GM06990 (cell line): ENCODE measurements at regions not wholly inside any gene's neighbourhood (a gene's known extent, or its start where the extent isn't known, plus 50 kb on each side); places are given as distances from the start of the nearest gene placed in this dataset.

Experiments
- DNase-seq: peaks from one replicate; pipeline ENCODE4 v3.0.0-alpha.2; 2011; ENCODE audit not compliant: insufficient read length; ENCODE audit errors: extremely low read depth
- H3K27me3 ChIP-seq: replicated peaks from 2 replicates; pipeline ENCODE4 v1.6.0; 2011; ENCODE audit warnings: low read length; ENCODE audit not compliant: control insufficient read depth, insufficient read depth
- H3K36me3 ChIP-seq: 2 replicates; pipeline ENCODE4 v1.5.1; 2011; ENCODE audit warnings: low read length; ENCODE audit not compliant: control insufficient read depth, insufficient read depth
- H3K4me3 ChIP-seq: replicated peaks from 2 replicates; pipeline ENCODE4 v1.5.1; 2011; ENCODE audit warnings: low read depth, mild to moderate bottlenecking, control low read depth, low read length
- TF ChIP-seq, protein P1 (sequence below): IDR thresholded peaks from 2 replicates; pipeline ENCODE4 v1.5.1; 2011; ENCODE audit warnings: low read length, control low read depth, mild to moderate bottlenecking, inconsistent platforms; ENCODE audit not compliant: insufficient read depth, poor library complexity, severe bottlenecking

DNA sequence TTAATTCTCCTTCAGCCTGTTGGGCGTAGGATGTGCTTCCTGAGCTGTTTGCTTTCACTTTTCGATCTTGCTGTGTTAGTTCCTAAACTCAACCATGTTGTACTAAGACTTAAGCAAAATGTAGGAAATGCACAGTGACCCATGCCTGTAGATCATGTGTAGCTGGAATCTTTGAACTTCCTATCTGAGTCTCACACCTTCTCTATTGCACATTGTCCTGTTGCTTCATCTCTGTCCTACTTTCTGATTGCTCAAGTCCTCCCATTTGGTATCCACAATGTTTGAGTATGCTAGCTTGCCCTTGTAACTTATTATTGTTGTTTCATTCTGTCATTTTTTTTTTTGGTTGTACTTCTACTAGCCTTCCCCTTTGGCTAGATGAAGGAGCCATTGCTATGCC, 239.6 kb downstream of the PPP1R2C start:
- no peaks in the 10 kb centered on the region for H3K27me3 ChIP-seq
- H3K4me3 ChIP-seq: no peak overlapping the region
- no peak for DNase-seq
- H3K36me3 ChIP-seq: no peaks in the 10 kb centered on the region
- TF ChIP-seq, protein P1, sequence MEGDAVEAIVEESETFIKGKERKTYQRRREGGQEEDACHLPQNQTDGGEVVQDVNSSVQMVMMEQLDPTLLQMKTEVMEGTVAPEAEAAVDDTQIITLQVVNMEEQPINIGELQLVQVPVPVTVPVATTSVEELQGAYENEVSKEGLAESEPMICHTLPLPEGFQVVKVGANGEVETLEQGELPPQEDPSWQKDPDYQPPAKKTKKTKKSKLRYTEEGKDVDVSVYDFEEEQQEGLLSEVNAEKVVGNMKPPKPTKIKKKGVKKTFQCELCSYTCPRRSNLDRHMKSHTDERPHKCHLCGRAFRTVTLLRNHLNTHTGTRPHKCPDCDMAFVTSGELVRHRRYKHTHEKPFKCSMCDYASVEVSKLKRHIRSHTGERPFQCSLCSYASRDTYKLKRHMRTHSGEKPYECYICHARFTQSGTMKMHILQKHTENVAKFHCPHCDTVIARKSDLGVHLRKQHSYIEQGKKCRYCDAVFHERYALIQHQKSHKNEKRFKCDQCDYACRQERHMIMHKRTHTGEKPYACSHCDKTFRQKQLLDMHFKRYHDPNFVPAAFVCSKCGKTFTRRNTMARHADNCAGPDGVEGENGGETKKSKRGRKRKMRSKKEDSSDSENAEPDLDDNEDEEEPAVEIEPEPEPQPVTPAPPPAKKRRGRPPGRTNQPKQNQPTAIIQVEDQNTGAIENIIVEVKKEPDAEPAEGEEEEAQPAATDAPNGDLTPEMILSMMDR: no peak

DNA sequence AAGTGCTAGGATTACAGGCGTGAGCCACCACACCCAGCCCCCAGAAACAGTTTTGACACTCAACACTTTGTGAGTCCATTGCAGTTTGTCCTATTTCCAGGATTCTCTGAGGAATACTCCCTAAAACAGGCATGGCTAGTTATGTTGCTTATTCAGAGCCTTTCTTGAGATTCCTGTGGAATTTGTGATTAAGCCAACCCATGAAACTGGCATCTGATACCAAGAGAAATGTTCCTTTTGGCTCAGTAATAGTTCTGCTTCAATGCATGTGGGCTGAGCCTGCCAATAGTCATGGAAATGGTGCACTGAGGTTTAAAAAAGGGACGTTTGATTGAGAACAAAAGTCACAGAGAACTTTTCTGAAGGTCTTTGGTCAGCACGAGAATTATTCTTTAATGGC, 241.7 kb downstream of the PPP1R2C start:
- no peaks in the 10 kb centered on the region for H3K36me3 ChIP-seq
- TF ChIP-seq, protein P1: no peak
- H3K27me3 ChIP-seq: no peaks in the 10 kb centered on the region
- no peak overlapping the region for H3K4me3 ChIP-seq
- DNase-seq: no peak

DNA sequence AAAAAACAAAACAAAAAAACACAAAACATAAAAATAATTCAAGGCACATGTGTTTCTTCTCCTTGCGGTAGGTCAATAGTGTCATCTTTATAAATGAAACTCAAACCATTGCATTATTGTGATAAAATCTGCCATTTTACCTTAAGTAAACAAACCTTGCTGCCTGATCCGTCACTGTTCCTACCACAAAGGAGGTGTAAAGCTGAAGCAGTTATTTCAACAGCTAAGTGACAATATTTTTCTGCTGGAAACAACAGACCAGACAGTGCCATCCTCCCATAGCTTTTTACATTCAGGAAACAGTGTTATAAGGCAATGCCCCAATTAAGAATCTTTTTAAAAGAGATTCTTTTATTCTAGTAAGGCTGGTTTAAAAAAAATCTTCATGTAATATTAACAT, 242.7 kb downstream of the PPP1R2C start:
- H3K36me3 ChIP-seq: no peaks in the 10 kb centered on the region
- H3K4me3 ChIP-seq: no peak overlapping the region
- TF ChIP-seq, protein P1: no peak
- no peaks in the 10 kb centered on the region for H3K27me3 ChIP-seq
- no peak for DNase-seq

DNA sequence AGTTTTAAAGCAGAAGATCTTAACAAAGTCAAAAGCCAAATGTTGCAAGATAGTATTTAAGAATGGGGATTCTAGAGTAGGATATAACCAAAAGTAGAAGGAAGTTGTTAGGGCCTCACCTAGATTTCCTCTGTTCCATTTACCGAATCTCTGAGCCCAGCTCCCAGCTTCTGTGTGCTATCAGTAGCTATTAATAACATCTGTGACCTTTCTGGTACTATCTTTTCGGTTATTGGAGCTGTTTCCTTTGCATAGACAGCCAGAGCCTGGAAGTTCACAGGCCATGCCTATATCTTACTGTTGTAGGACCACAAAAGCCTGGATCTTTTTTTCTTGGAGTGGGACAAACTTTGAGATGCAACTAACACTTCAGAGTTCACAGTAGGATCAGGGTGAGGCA, 244.2 kb downstream of the PPP1R2C start:
- no peaks in the 10 kb centered on the region for H3K27me3 ChIP-seq
- no peak overlapping the region for H3K4me3 ChIP-seq
- TF ChIP-seq, protein P1: no peak
- DNase-seq: no peak
- H3K36me3 ChIP-seq: no peaks in the 10 kb centered on the region

DNA sequence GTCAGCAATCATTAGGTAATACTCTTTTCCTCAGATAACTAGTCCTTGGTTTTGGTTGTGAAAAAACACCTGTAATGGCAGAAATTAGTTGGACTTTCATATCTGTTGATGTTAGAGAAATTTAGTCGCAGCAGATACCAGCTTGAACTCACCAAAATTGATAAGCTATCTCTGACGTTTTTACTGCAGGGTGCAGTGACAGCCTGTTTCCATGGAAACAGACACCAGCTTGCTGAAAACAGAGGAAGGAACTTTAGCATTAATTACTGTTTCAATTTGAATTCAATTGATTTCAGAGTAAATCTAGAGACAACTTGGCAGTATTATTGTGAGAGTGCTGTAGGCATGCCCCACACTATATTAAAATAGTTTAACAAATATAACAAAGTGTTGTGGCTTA, 246.5 kb downstream of the PPP1R2C start:
- DNase-seq: no peak
- H3K27me3 ChIP-seq: no peaks in the 10 kb centered on the region
- H3K36me3 ChIP-seq: no peaks in the 10 kb centered on the region
- TF ChIP-seq, protein P1: no peak
- H3K4me3 ChIP-seq: no peak overlapping the region

DNA sequence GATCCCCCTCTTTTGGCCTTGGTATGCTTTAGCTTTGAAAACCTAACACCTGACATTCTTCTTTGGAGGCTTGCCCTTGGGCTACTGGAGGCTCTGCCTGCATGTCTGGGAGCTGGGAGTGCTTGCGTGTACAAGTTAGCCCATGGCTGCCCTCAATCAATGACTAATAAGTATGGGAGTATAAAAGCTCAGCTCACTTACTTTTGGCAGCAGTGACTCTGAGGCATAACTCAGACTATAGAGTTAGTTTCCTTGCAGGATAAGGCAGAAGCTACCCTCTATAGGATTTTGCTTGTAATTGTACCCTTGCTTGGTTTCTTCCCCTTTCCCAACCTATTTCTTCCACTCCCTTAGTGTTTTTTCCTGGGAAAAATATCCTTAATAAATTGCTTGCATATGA, 247.9 kb downstream of the PPP1R2C start:
- DNase-seq: no peak
- Histone ChIP-seq H3K27me3 (no peaks in the 10 kb centered on the region), H3K36me3 (no peaks in the 10 kb centered on the region), H3K4me3 (no peak overlapping the region)
- TF ChIP-seq, protein P1: no peak
